ENCODE measurements at regions not wholly inside any gene's neighbourhood (a gene's known extent, or its start where the extent isn't known, plus 50 kb on each side); places are given as distances from the start of the nearest gene placed in this dataset.
"Not testable (repeated sequence)": the region's sequence is repeated elsewhere in the genome, so short reads cannot be mapped to it uniquely, and the experiment has no call there.

- TF ChIP-seq CTCF (IDR thresholded peaks at IDR 0.05) (no peak), POLR2A (IDR thresholded peaks at IDR 0.05) (no peak)
- 36 to 46% methylated on average over 8 to 10 of the region's 10 CpGs for WGBS, 2 donors
- DNase-seq = no peak
- intact Hi-C loops (cut with DNase I; ENCODE audit: low total_unique reads) = no loop called here
- Histone ChIP-seq H3K9me3 (no peaks in the 10 kb centered on the region), H3K27ac (no peak overlapping the region), H3K4me3 (no peak overlapping the region), H3K36me3 (ENCODE audit: low read depth, missing control alignments) (no peaks in the 10 kb centered on the region), H3K27me3 (no peaks in the 10 kb centered on the region), H3K4me1 (no peaks in the 10 kb centered on the region)
These were observed 162.8 kb upstream of the ANKFN1 start for GRCh38 chr17:55990332-55991006.

- Histone ChIP-seq H3K4me3 (no peak overlapping the region), H3K27ac (no peak overlapping the region), H3K4me1 (no peaks in the 10 kb centered on the region), H3K9me3 (no peaks in the 10 kb centered on the region), H3K27me3 (no peaks in the 10 kb centered on the region), H3K36me3 (ENCODE audit: low read depth, missing control alignments) (no peaks in the 10 kb centered on the region)
- DNase-seq = no peak
- TF ChIP-seq POLR2A (IDR thresholded peaks at IDR 0.05) (no peak), CTCF (IDR thresholded peaks at IDR 0.05) (no peak)
- WGBS, 2 donors = 76 to 86% methylated on average over 2 of the region's 2 CpGs
- intact Hi-C loops (cut with DNase I; ENCODE audit: low total_unique reads) = no loop called here
These were observed 156.4 kb upstream of the ANKFN1 start for GRCh38 chr17:55996826-55997225.

- H3K36me3 ChIP-seq (ENCODE audit: low read depth, missing control alignments) = no peaks in the 10 kb centered on the region
- no peak for DNase-seq
- H3K9me3 ChIP-seq = no peaks in the 10 kb centered on the region
- no peak overlapping the region for H3K27ac ChIP-seq
- H3K4me1 ChIP-seq = no peaks in the 10 kb centered on the region
- H3K27me3 ChIP-seq = no peaks in the 10 kb centered on the region
- 88 to 92% methylated on average over 3 of the region's 3 CpGs for WGBS, 2 donors
- TF ChIP-seq POLR2A (IDR thresholded peaks at IDR 0.05) (no peak), CTCF (IDR thresholded peaks at IDR 0.05) (no peak)
- no peak overlapping the region for H3K4me3 ChIP-seq
- intact Hi-C loops (cut with DNase I; ENCODE audit: low total_unique reads) = no loop called here
These were observed 152.9 kb upstream of the ANKFN1 start for GRCh38 chr17:56000411-56000810.

GRCh38 chr17:56002656-56003055, 150.6 kb upstream of the ANKFN1 start:
- WGBS, 2 donors = 79% methylated on average over 8 of the region's 8 CpGs
- DNase-seq; intact Hi-C loops (cut with DNase I; ENCODE audit: low total_unique reads): not testable (repeated sequence)

GRCh38 chr17:56009795-56010651, 143.3 kb upstream of the ANKFN1 start:
- no peak for DNase-seq
- Histone ChIP-seq H3K4me3 (no peak overlapping the region), H3K36me3 (ENCODE audit: low read depth, missing control alignments) (no peaks in the 10 kb centered on the region), H3K27ac (no peak overlapping the region), H3K9me3 (no peaks in the 10 kb centered on the region), H3K27me3 (no peaks in the 10 kb centered on the region), H3K4me1 (no peaks in the 10 kb centered on the region)
- WGBS, 2 donors = 58 to 78% methylated on average over 4 to 5 of the region's 5 CpGs
- no peak for TF ChIP-seq POLR2A (IDR thresholded peaks at IDR 0.05)
- TF ChIP-seq CTCF (IDR thresholded peaks at IDR 0.05) = no peak
- intact Hi-C loops (cut with DNase I; ENCODE audit: low total_unique reads) = no loop called here

More at GRCh38 chr17:56002656-56003055, 150.6 kb upstream of the ANKFN1 start:
- H3K9me3 ChIP-seq; H3K27me3 ChIP-seq; H3K4me3 ChIP-seq; H3K36me3 ChIP-seq (ENCODE audit: low read depth, missing control alignments); H3K27ac ChIP-seq; H3K4me1 ChIP-seq: not testable (repeated sequence)

All from testis (tissue), 2 donors.